GM21619 (cell line): ENCODE measurements at regions not wholly inside any gene's neighbourhood (a gene's known extent, or its start where the extent isn't known, plus 50 kb on each side); places are given as distances from the start of the nearest gene placed in this dataset.

Experiments
- ATAC-seq: cut with Tn5 transposase; IDR thresholded peaks from one replicate; pipeline ENCODE4 v1.9.1; 2021; ENCODE audit not compliant: unreplicated experiment

DNA sequence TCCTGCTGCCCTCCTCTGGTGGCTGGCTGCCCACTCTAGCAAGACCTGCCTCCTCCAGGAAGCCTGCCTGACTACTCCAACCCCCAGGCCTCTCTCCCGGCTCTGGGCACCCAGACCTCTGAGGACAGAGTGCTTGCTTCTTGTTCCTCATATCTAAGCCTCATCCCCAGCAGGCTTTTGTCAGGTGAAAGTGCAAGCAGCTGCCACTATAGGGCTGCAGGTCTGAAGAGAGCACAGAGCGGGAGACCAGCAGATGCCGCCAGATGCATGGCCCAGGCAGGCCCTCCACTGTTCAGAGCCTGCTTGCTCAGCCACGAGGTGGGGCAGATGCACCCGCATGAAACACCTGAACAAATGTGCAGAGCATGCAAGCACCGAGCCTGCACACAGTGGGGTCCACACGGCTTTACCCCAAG is 73.0 kb downstream of the SERPINA3 start:
- ATAC-seq, result no peak

DNA sequence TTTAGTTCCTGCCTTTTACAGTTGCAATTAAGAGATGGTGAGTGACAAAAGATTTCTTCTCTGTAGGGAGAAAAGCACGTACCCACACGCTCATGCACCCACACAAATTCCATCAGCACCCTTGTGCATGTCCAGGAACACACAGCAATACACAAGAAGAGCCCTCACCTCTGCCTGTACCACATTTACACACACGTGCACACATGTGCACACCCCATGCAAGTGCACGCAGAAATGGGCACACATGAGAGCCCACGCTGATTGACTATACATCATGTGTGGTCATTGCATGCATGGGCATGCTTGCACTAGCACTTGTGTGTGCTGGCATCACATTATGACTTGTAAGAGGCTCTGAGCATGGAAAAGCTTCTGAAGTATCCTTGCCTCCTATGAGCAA is 70.5 kb downstream of the SERPINA3 start:
- ATAC-seq, result no peak

DNA sequence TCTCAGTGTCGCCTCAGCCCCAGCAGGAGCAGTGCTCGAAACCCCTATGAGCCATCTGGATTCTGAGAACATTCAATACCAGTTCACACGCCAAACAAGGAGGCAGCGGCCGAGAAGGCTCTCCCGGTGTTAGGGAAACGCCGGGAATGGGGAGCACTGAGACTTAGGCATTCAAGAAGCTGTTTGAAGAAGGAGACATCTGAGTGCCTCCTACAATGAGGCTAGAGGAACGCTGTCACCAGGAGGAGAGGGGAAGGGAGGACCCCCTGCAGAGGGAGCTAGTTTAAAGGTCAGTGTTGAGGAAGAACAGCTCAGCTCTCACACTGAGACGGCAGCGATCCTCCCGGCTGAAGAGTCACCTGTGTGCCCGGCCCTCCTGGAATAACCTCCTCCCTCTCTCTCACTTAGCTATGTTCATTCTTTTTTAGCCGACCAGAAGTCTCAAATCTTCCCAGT is 69.9 kb downstream of the SERPINA3 start:
- no peak for ATAC-seq

DNA sequence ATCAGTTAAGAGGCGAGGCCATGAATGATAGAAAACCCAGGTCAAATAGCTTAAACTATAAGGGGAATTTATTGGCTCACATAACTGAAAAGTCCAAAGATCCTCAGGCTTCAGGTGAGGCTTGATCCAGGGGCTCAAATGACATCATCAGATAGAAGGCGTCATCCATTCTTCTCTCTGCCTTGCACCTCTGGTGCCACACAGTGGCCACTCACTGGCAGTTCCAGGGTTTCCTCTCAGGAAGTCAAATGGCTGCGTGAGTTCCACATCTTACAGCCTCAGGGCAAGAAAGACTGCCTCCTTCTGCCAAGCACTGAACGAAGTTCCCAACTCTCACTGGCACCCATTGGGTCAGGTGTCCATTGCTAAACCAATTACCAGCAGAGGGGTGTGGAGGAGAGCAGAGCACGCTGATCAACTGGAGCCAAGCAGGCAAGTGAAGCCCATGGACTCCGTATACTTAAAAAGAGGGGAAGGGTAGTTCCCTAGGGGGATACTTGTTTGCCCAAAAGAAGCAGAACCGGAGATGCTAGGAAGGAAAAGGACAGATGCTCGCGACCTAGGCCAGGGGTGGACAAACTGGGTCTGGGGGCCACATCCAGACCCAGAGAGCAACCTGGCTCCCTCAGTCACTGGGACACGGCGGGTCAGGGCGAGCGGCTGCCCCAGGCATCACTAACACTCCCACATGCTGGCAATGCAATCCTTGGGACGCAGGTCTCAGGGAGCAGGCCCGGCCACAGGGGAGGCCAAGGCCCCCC is 69.3 kb downstream of the SERPINA3 start:
- no peak for ATAC-seq

DNA sequence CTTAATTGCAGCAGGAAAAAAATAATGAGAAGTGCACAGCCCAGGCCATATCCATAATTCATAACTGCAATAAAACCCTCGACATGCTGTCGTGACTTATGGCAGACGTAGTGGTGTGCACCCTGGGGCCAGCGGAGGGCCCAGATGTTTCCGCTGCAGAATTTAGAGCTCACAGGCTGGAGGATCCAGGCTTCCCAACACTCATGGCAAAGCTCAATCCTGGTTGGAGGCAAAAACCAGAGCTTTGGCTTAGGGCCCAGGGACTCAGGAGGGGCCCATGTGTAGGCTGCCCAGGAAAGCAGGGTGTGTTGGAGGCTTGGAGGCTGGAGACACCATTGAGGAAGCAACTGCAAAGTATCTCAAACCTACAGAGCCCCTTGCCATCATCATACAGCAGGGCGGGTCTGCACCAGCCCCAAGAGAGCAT is 68.7 kb downstream of the SERPINA3 start:
- ATAC-seq, result no peak

DNA sequence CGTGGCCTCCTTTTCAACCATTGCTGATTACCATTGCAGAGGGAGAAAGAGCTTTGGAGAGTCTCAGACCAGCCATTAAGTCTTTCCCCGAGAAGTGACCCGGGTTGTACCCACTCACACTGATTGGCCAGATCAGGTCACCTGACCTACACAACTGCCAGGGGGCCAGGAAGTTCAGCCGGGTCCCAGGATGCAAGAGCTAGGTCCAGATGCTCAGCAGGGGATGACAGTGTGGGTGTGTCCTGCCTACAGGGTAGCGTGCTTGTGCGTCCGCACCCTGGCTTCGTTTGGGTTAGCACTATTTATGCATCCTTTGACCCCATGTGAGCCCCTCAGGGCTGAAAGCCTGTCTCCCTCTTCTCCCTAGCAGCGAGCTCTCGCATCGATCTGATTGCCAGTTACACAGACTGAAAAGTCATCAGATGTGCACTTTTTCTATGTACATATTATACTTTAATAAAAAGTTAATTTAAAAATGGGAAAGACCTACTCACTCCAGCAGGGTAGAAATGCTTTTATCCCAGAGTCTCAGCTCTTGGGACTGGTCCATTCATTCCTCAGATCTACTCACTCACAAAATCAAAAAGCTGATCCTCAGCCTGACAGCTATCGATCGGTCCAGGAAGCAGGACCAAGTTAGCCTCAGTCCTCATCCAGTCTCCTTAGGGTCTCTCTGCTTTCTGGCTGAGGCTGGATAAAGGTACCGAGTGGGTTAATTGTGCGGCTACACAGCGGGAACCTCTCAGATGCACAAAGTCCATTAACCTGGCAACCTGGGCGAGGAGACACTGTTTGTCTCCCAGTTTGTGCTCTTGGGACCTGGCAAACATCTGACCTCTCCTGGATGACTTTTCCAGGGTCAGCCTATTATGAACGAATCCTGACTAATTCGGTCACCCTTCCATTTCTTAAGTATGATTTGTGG is 68.0 kb downstream of the SERPINA3 start:
- ATAC-seq, result no peak

DNA sequence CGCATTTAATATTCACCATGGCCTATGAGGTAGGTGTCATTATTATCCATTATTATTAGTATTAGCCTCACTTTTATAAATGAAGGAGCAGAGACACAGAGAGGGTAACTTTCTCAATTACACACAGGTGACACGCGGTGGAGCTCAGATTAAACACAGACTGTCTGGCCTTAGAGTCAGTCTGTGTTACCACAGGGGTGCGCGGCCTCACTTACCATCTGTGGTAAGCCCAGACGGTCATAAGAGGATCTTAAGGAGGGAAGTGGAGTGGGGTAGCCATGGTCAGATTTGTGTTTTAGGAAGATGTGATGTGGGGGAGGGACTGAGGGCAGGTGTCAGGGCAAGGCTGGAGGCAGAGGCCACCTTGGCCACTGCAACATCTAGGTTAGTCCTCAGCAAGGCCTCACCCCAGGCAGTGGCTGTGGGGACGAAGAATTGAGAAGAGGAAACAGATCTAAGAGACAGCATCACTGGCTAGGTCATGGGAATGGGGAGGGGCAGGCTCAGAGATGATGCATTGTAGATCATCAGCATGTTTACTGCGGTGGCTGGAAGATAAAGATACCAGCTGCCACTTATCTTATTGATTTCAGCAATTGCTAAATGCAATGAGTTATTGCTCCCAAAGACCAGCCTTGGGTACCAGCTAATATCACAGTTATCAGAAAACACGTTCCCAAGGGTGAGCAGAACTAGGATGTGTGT is 67.1 kb downstream of the SERPINA3 start:
- ATAC-seq, result no peak

DNA sequence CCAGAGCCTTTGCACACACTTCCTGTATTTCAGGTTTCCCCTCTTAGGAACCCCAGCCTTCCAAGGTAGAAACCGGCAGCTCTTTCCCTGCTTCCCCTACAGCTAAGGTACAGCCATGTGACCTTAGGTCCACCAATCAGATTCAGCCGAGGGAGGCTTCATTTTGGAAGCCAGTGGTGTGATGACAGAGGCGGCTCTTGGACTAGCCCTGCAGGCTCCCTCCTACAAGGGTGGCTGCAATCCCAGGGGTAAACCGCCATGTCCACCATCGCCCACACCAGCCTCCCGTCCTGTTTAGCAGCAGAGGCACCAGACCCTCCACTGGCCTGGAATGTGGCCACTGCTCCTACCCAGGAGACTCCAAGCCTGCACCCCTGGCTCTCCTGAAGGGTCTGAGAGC is 65.6 kb downstream of the SERPINA3 start:
- ATAC-seq, result no peak

DNA sequence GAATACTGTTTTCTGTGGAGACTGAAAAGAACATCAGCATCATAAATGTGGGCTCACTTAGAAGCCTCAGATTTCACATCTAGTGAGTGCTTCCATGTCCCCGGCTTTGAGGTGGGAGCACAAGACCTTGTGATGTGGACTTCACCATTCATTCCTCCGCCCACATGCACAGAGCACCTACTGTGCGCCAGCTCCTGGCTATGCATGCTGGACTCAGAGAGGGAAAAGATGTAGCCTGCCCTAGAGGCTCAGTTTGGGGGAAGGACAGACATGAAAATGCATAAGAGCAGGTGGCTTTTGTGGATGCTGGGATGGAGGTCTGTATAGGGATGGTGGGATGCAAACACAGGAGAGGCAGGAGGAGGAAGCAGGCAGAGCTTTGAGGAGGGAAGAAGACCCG is 65.0 kb downstream of the SERPINA3 start:
- ATAC-seq, result no peak

DNA sequence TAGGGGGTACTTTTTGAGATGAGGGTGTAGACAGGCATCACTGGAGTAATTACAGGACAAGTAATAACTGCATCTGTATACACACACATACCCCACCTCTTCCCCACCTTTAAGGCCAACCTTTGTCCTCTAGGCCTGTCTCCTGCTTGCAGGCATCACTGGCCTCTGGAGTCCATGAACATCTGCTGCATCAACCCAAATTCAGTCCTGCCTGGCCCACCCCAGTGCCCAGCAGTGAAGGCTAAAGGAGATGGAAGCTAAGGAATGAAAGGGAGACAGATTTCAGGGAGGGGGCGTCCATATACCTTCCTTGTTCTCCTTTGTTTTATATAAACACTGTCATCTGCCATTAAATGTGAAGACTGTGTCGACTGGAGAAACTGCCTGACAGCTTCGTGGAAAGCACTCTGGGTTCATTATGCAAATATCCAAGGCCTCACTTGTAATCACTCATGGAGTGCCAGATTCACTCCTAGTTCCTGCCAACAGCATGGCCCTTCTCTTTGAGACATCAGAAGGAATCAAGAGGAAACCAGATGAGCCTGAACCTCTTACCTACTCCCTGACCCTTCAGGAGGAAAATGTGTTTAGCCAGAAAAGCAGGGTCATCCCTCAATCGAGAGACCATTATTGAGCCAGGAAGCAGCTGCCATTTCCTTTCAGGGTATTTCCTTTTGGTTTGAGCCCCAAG is 64.4 kb downstream of the SERPINA3 start:
- no peak for ATAC-seq

DNA sequence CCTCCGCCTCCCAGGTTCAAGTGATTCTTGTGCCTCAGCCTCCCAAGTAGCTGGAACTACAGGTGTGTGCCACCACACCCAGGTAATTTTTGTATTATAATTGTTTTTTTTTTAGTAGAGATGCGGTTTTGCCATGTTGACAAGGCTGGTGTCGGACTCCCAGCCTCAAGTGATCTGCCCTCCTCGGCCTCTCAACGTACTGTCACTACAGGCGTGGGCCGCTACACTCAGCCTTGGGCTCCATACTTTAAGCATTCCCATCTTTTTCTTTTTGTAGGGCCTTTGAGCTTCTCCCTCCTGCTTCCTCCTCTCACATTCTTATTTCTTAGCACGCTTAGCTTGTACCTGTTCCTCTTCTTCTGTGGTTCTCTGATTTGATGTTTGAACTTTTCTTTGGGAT is 62.8 kb downstream of the SERPINA3 start:
- no peak for ATAC-seq

DNA sequence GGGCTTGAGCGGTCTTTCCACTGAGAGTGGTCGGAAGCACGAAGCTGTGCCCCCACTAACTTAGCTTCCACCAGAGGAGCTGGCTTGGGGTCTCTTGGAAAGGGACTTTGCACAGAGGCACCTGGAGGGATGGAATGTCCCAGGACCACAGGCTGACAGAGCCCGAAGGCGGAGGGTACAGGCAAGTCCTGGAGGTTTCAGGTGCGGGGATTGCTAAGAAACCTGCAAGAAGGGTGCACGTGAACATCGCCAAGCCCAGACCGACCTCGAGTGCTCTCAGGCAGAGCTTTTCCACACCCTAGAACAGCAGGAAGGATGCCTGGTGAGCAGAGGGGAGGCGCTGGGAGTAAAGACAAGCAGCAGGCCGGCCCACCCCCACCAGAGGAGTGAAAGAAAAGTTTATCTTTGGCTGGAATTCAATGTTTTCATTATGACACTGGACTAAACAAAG is 61.6 kb downstream of the SERPINA3 start:
- ATAC-seq, result no peak
